HG02610 (cell line): ENCODE measurements at regions not wholly inside any gene's neighbourhood (a gene's known extent, or its start where the extent isn't known, plus 50 kb on each side); places are given as distances from the start of the nearest gene placed in this dataset.
"Not testable (repeated sequence)": the region's sequence is repeated elsewhere in the genome, so short reads cannot be mapped to it uniquely, and the experiment has no call there.

ENCODE experiments used
- ATAC-seq: cut with Tn5 transposase; IDR thresholded peaks from one replicate; pipeline ENCODE4 v1.9.1; 2021; ENCODE audit warnings: mild to moderate bottlenecking, moderate library complexity; ENCODE audit not compliant: unreplicated experiment

- ATAC-seq, result no peak
These were observed 304.2 kb downstream of the DNAH5 start for GRCh38 chr5:13640270-13640669.

- no peak for ATAC-seq
These were observed 311.8 kb downstream of the DNAH5 start for GRCh38 chr5:13632676-13633075.

- ATAC-seq, result no peak
These were observed 315.3 kb downstream of the DNAH5 start for GRCh38 chr5:13629218-13629617.

- ATAC-seq, result no peak
These were observed 316.6 kb downstream of the DNAH5 start for GRCh38 chr5:13627673-13628454.

GRCh38 chr5:13625616-13626198 is 318.8 kb downstream of the DNAH5 start:
- no peak for ATAC-seq

- ATAC-seq, result no peak
These were observed 320.0 kb downstream of the DNAH5 start for GRCh38 chr5:13624283-13625074.

GRCh38 chr5:13613621-13614020 is 330.9 kb downstream of the DNAH5 start:
- no peak for ATAC-seq

GRCh38 chr5:13611604-13612003 is 332.9 kb downstream of the DNAH5 start:
- no peak for ATAC-seq

GRCh38 chr5:13609504-13609903 is 335.0 kb downstream of the DNAH5 start:
- ATAC-seq, result no peak

GRCh38 chr5:13606051-13606450 is 338.4 kb downstream of the DNAH5 start:
- no peak for ATAC-seq

- no peak for ATAC-seq
These were observed 343.4 kb downstream of the DNAH5 start for GRCh38 chr5:13601112-13601511.

GRCh38 chr5:13595978-13596377 is 348.5 kb downstream of the DNAH5 start:
- no peak for ATAC-seq

- ATAC-seq, result no peak
These were observed 352.9 kb downstream of the DNAH5 start for GRCh38 chr5:13591621-13592020.

- no peak for ATAC-seq
These were observed 359.2 kb downstream of the DNAH5 start for GRCh38 chr5:13585324-13585723.

GRCh38 chr5:13581914-13582313 is 362.6 kb downstream of the DNAH5 start:
- ATAC-seq, result no peak

GRCh38 chr5:13581132-13581531 is 363.4 kb downstream of the DNAH5 start:
- ATAC-seq, result no peak

GRCh38 chr5:13580058-13580457 is 364.4 kb downstream of the DNAH5 start:
- ATAC-seq, result no peak

- not testable (repeated sequence) for ATAC-seq
These were observed 365.4 kb downstream of the DNAH5 start for GRCh38 chr5:13579091-13579490.

GRCh38 chr5:13578311-13579039 is 366.0 kb downstream of the DNAH5 start:
- ATAC-seq, result not testable (repeated sequence)

GRCh38 chr5:13574574-13574973 is 369.9 kb downstream of the DNAH5 start:
- ATAC-seq, result no peak

- ATAC-seq, result no peak
These were observed 372.3 kb downstream of the DNAH5 start for GRCh38 chr5:13572163-13572562.
